ENCODE measurements at regions not wholly inside any gene's neighbourhood (a gene's known extent, or its start where the extent isn't known, plus 50 kb on each side); places are given as distances from the start of the nearest gene placed in this dataset.

DNA sequence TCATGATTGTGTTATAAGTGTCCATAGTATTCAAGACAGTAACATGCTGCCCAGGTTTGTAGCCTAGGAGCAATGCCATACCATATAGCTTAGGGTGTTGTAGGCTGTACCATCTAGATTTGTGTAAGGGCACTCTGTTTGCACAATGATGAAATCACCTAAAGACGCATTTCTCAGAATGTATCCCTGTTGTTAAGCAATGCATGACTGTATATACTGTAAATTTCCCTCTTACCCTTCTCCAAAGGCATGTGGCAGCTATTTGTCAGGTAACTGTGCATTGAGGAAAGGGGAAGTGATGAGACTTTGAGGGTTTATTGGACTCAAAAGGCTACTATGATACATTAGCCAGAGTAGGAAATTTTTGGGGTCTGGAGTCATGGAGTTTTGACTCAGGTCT is 180.8 kb downstream of the VAPA start:
- no peak overlapping the region for H3K27ac ChIP-seq (ENCODE audit: low read length)
- TF ChIP-seq, protein P1, sequence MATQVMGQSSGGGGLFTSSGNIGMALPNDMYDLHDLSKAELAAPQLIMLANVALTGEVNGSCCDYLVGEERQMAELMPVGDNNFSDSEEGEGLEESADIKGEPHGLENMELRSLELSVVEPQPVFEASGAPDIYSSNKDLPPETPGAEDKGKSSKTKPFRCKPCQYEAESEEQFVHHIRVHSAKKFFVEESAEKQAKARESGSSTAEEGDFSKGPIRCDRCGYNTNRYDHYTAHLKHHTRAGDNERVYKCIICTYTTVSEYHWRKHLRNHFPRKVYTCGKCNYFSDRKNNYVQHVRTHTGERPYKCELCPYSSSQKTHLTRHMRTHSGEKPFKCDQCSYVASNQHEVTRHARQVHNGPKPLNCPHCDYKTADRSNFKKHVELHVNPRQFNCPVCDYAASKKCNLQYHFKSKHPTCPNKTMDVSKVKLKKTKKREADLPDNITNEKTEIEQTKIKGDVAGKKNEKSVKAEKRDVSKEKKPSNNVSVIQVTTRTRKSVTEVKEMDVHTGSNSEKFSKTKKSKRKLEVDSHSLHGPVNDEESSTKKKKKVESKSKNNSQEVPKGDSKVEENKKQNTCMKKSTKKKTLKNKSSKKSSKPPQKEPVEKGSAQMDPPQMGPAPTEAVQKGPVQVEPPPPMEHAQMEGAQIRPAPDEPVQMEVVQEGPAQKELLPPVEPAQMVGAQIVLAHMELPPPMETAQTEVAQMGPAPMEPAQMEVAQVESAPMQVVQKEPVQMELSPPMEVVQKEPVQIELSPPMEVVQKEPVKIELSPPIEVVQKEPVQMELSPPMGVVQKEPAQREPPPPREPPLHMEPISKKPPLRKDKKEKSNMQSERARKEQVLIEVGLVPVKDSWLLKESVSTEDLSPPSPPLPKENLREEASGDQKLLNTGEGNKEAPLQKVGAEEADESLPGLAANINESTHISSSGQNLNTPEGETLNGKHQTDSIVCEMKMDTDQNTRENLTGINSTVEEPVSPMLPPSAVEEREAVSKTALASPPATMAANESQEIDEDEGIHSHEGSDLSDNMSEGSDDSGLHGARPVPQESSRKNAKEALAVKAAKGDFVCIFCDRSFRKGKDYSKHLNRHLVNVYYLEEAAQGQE (IDR thresholded peaks at IDR 0.05; ENCODE audit: borderline replicate concordance): no peak
- TF ChIP-seq RAD21 (conservative IDR thresholded peaks at IDR 0.05) (no peak), TAF1 (IDR thresholded peaks at IDR 0.05; ENCODE audit: low read depth) (no peak), SMC3 (conservative IDR thresholded peaks at IDR 0.05; ENCODE audit: poor library complexity) (no peak), MXI1 (conservative IDR thresholded peaks at IDR 0.05; ENCODE audit: poor library complexity, severe bottlenecking) (no peak), EP300 (conservative IDR thresholded peaks at IDR 0.05; ENCODE audit: poor library complexity, severe bottlenecking) (no peak), POLR2AphosphoS5 (IDR thresholded peaks at IDR 0.05) (no peak), EZH2 (IDR thresholded peaks at IDR 0.05; ENCODE audit: borderline replicate concordance, insufficient read depth, low read length, poor library complexity, severe bottlenecking) (no peak)
- TF ChIP-seq, protein P2, sequence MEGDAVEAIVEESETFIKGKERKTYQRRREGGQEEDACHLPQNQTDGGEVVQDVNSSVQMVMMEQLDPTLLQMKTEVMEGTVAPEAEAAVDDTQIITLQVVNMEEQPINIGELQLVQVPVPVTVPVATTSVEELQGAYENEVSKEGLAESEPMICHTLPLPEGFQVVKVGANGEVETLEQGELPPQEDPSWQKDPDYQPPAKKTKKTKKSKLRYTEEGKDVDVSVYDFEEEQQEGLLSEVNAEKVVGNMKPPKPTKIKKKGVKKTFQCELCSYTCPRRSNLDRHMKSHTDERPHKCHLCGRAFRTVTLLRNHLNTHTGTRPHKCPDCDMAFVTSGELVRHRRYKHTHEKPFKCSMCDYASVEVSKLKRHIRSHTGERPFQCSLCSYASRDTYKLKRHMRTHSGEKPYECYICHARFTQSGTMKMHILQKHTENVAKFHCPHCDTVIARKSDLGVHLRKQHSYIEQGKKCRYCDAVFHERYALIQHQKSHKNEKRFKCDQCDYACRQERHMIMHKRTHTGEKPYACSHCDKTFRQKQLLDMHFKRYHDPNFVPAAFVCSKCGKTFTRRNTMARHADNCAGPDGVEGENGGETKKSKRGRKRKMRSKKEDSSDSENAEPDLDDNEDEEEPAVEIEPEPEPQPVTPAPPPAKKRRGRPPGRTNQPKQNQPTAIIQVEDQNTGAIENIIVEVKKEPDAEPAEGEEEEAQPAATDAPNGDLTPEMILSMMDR (IDR thresholded peaks at IDR 0.05; ENCODE audit: poor library complexity, severe bottlenecking): no peak

DNA sequence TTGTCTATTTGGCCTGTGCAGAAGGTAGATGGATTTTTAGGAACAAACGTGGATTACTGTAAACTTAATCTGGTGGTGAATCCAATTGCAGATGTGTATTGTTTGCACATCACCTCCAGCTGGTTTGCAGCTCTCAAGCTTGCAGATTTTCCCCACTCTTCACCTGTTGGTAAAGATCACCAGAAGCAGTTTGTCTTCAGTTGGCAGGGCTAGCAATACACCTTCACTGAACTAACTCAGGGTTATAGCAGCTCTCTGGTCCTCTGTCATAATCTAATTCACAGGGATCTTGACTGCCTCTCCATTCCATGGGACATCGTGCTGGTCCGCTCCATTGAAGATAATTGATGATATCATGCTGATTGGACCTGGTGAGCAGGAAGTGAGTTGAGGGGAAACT is 181.5 kb downstream of the VAPA start:
- Histone ChIP-seq H3K9me3 (ENCODE audit: low read length) (no peaks in the 10 kb centered on the region), H3K9me2 (ENCODE audit: insufficient read depth, low read length) (no peaks in the 10 kb centered on the region), H4K20me1 (ENCODE audit: insufficient read depth) (no peaks in the 10 kb centered on the region), H3K27ac (ENCODE audit: low read length) (no peak overlapping the region), H3K4me2 (ENCODE audit: low read length) (no peak overlapping the region), H3K79me2 (replicated peaks; ENCODE audit: insufficient read depth, low read length) (no peaks in the 10 kb centered on the region), H3K27me3 (ENCODE audit: insufficient read depth, low read depth, low read length) (no peaks in the 10 kb centered on the region), H3F3A (ENCODE audit: insufficient read depth, low read length, poor library complexity, severe bottlenecking) (no peaks in the 10 kb centered on the region), H3K36me3 (ENCODE audit: insufficient read depth, low read length) (no peaks in the 10 kb centered on the region), H3K9ac (ENCODE audit: low read length) (no peak overlapping the region), H3K4me3 (ENCODE audit: low read length) (no peak overlapping the region), H2AFZ (ENCODE audit: low read depth, low read length) (no peak overlapping the region)
- TF ChIP-seq EZH2 (IDR thresholded peaks at IDR 0.05; ENCODE audit: borderline replicate concordance, insufficient read depth, low read length, poor library complexity, severe bottlenecking): no peak
- TF ChIP-seq, protein P1 (IDR thresholded peaks at IDR 0.05; ENCODE audit: borderline replicate concordance): no peak

More for the DNA sequence above, 180.8 kb downstream of the VAPA start:
- no peaks in the 10 kb centered on the region for H3K9me3 ChIP-seq (ENCODE audit: low read length)
- H3K9me2 ChIP-seq (ENCODE audit: insufficient read depth, low read length): no peaks in the 10 kb centered on the region
- H3F3A ChIP-seq (ENCODE audit: insufficient read depth, low read length, poor library complexity, severe bottlenecking): no peaks in the 10 kb centered on the region
- no peaks in the 10 kb centered on the region for H3K79me2 ChIP-seq (replicated peaks; ENCODE audit: insufficient read depth, low read length)
- H2AFZ ChIP-seq (ENCODE audit: low read depth, low read length): no peak overlapping the region
- H3K36me3 ChIP-seq (ENCODE audit: insufficient read depth, low read length): no peaks in the 10 kb centered on the region
- no peak overlapping the region for H3K9ac ChIP-seq (ENCODE audit: low read length)
- H4K20me1 ChIP-seq (ENCODE audit: insufficient read depth): no peaks in the 10 kb centered on the region
- H3K4me2 ChIP-seq (ENCODE audit: low read length): no peak overlapping the region
- H3K27me3 ChIP-seq (ENCODE audit: insufficient read depth, low read depth, low read length): no peaks in the 10 kb centered on the region
- H3K4me3 ChIP-seq (ENCODE audit: low read length): no peak overlapping the region
